ENCODE measurements at regions not wholly inside any gene's neighbourhood (a gene's known extent, or its start where the extent isn't known, plus 50 kb on each side); places are given as distances from the start of the nearest gene placed in this dataset.

GRCh38 chr18:33820517-33821371, 242.7 kb downstream of the ASXL3 start:
- TF ChIP-seq PPARA (CRISPR knock-in tag; IDR thresholded peaks at IDR 0.05; ENCODE audit: borderline replicate concordance) (no peak), ZFP30 (CRISPR knock-in tag; IDR thresholded peaks at IDR 0.05) (no peak), CREB5 (CRISPR knock-in tag; IDR thresholded peaks at IDR 0.05; ENCODE audit: low read depth) (no peak), GLIS3 (CRISPR knock-in tag; IDR thresholded peaks at IDR 0.05) (no peak), TCF4 (CRISPR knock-in tag; IDR thresholded peaks at IDR 0.05; ENCODE audit: borderline replicate concordance) (no peak), ZNF8 (CRISPR knock-in tag; IDR thresholded peaks at IDR 0.05) (no peak), PATZ1 (CRISPR knock-in tag; IDR thresholded peaks at IDR 0.05; ENCODE audit: borderline replicate concordance) (no peak), ZNF565 (CRISPR knock-in tag; conservative IDR thresholded peaks at IDR 0.05; ENCODE audit: low read depth) (no peak), RARB (CRISPR knock-in tag; IDR thresholded peaks at IDR 0.05) (no peak), ARNTL (CRISPR knock-in tag; IDR thresholded peaks at IDR 0.05; ENCODE audit: borderline replicate concordance, low read depth) (no peak)

All from SK-N-SH treated with all-trans-retinoic acid at 6 μM for 48 hours (cell line).